ENCODE measurements at regions not wholly inside any gene's neighbourhood (a gene's known extent, or its start where the extent isn't known, plus 50 kb on each side); places are given as distances from the start of the nearest gene placed in this dataset.

GRCh38 chr9:95766906-95767305 is 108.6 kb upstream of the ERCC6L2 start:
- Histone ChIP-seq H3K4me1 (peaks cover 11% of the 10 kb centered on the region), H3K36me3 (no peaks in the 10 kb centered on the region), H3K27ac (no peak overlapping the region), H3K4me3 (no peak overlapping the region), H3K9me3 (no peaks in the 10 kb centered on the region), H3K27me3 (ENCODE audit: low read depth) (peaks cover 11% of the 10 kb centered on the region)
- ATAC-seq (no peak), DNase-seq (no peak)
- TF ChIP-seq, protein P1, sequence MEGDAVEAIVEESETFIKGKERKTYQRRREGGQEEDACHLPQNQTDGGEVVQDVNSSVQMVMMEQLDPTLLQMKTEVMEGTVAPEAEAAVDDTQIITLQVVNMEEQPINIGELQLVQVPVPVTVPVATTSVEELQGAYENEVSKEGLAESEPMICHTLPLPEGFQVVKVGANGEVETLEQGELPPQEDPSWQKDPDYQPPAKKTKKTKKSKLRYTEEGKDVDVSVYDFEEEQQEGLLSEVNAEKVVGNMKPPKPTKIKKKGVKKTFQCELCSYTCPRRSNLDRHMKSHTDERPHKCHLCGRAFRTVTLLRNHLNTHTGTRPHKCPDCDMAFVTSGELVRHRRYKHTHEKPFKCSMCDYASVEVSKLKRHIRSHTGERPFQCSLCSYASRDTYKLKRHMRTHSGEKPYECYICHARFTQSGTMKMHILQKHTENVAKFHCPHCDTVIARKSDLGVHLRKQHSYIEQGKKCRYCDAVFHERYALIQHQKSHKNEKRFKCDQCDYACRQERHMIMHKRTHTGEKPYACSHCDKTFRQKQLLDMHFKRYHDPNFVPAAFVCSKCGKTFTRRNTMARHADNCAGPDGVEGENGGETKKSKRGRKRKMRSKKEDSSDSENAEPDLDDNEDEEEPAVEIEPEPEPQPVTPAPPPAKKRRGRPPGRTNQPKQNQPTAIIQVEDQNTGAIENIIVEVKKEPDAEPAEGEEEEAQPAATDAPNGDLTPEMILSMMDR (IDR thresholded peaks at IDR 0.05), result no peak
- intact Hi-C loops (cut with DNase I), result no loop called here

GRCh38 chr9:95764533-95765319 is 110.8 kb upstream of the ERCC6L2 start:
- Histone ChIP-seq H3K27ac (no peak overlapping the region), H3K36me3 (no peaks in the 10 kb centered on the region), H3K27me3 (ENCODE audit: low read depth) (no peaks in the 10 kb centered on the region), H3K9me3 (no peaks in the 10 kb centered on the region), H3K4me3 (peak overlapping the region; percentile 10), H3K4me1 (no peaks in the 10 kb centered on the region)
- TF ChIP-seq, protein P1 (IDR thresholded peaks at IDR 0.05), result no peak
- no peak for ATAC-seq
- no peak for DNase-seq
- intact Hi-C loops (cut with DNase I), result no loop called here

DNA sequence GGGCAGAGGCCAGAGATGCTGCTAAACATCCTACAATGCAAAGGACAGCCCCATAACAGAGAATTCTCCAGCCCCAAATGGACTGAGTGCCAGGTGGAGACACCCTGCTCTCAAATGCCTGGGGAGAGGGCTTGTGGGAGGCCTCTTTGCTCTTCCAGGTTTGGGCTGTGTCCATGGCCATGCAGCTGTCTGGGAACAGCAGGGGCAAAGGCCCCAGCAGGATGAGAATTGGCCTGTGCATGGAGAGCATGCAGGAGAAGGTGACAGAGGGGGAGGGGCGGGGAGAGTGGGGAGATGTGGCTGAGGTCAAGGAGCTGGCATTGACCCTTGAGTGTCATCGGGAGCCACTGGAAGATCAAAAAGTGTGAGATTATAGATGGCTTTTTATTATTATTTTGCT is 111.5 kb upstream of the ERCC6L2 start:
- TF ChIP-seq, protein P1 (IDR thresholded peaks at IDR 0.05), result no peak
- Histone ChIP-seq H3K4me3 (no peak overlapping the region), H3K27ac (no peak overlapping the region)

GRCh38 chr9:95763006-95763405 is 112.5 kb upstream of the ERCC6L2 start:
- DNase-seq (no peak), ATAC-seq (no peak)
- no peaks in the 10 kb centered on the region for H3K9me3 ChIP-seq
- no peaks in the 10 kb centered on the region for H3K36me3 ChIP-seq
- H3K4me1 ChIP-seq, result no peaks in the 10 kb centered on the region
- H3K27ac ChIP-seq, result no peak overlapping the region
- intact Hi-C loops (cut with DNase I), result no loop called here
- H3K27me3 ChIP-seq (ENCODE audit: low read depth), result no peaks in the 10 kb centered on the region
- TF ChIP-seq, protein P1 (IDR thresholded peaks at IDR 0.05), result no peak
- H3K4me3 ChIP-seq, result no peak overlapping the region

More for the DNA sequence above, 111.5 kb upstream of the ERCC6L2 start:
- Histone ChIP-seq H3K4me1 (no peaks in the 10 kb centered on the region), H3K36me3 (no peaks in the 10 kb centered on the region), H3K27me3 (ENCODE audit: low read depth) (no peaks in the 10 kb centered on the region), H3K9me3 (no peaks in the 10 kb centered on the region)
- ATAC-seq (no peak), DNase-seq (no peak)
- intact Hi-C loops (cut with DNase I), result no loop called here

GRCh38 chr9:95762322-95762721 is 113.2 kb upstream of the ERCC6L2 start:
- intact Hi-C loops (cut with DNase I), result no loop called here
- TF ChIP-seq, protein P1 (IDR thresholded peaks at IDR 0.05), result no peak
- no peaks in the 10 kb centered on the region for H3K27me3 ChIP-seq (ENCODE audit: low read depth)
- DNase-seq (no peak), ATAC-seq (no peak)
- no peak overlapping the region for H3K4me3 ChIP-seq
- no peak overlapping the region for H3K27ac ChIP-seq
- no peaks in the 10 kb centered on the region for H3K36me3 ChIP-seq
- no peaks in the 10 kb centered on the region for H3K4me1 ChIP-seq
- H3K9me3 ChIP-seq, result no peaks in the 10 kb centered on the region

All from lower lobe of right lung (tissue), 2 donors.